GM23338 (cell line): ENCODE measurements at regions not wholly inside any gene's neighbourhood (a gene's known extent, or its start where the extent isn't known, plus 50 kb on each side); places are given as distances from the start of the nearest gene placed in this dataset.

Experiments
- ATAC-seq: fragments of 200-7000 bp; cut with Tn5 transposase; 3 replicates; pipeline ENCODE4 v1.9.1; 2020
- DNase-seq: peaks from one replicate; pipeline ENCODE4 v3.0.0-alpha.2; 2015; ENCODE audit warnings: low spot score
- H2AFZ ChIP-seq: fragments of 200-600 bp; sonication (generic); 2 replicates; pipeline ENCODE4 v1.8.0; 2016; ENCODE audit warnings: antibody characterized with exemption, mild to moderate bottlenecking, moderate library complexity
- H3F3A ChIP-seq: fragments of 200-600 bp; sonication (generic); replicated peaks from 2 replicates; pipeline ENCODE4 v1.8.0; 2017; ENCODE audit warnings: antibody characterized with exemption, mixed run types, low read depth
- H3K27ac ChIP-seq: fragments of 200-600 bp; sonication (generic); 2 replicates; pipeline ENCODE4 v1.6.1; 2016; ENCODE audit warnings: low read depth
- H3K27me3 ChIP-seq: fragments of 200-600 bp; sonication (generic); 2 replicates; pipeline ENCODE4 v1.8.0; 2016; ENCODE audit warnings: mild to moderate bottlenecking, mixed run types, moderate library complexity; ENCODE audit not compliant: insufficient read depth
- H3K36me3 ChIP-seq: fragments of 200-600 bp; sonication (generic); 2 replicates; pipeline ENCODE4 v1.8.0; 2016; ENCODE audit warnings: mild to moderate bottlenecking; ENCODE audit not compliant: insufficient read depth
- H3K4me1 ChIP-seq: fragments of 200-600 bp; sonication (generic); 2 replicates; pipeline ENCODE4 v1.8.0; 2016; ENCODE audit warnings: mild to moderate bottlenecking, moderate library complexity; ENCODE audit not compliant: insufficient read depth
- H3K4me2 ChIP-seq: fragments of 200-600 bp; sonication (generic); 2 replicates; pipeline ENCODE4 v1.7.1; 2017; ENCODE audit warnings: mixed run types
- H3K4me3 ChIP-seq: fragments of 200-600 bp; sonication (generic); 2 replicates; pipeline ENCODE4 v1.6.1; 2016; ENCODE audit warnings: mixed run types
- H3K79me2 ChIP-seq: fragments of 200-600 bp; sonication (generic); replicated peaks from 2 replicates; pipeline ENCODE4 v1.8.0; 2017; ENCODE audit warnings: mild to moderate bottlenecking; ENCODE audit not compliant: insufficient read depth
- H3K9me2 ChIP-seq: fragments of 200-600 bp; sonication (generic); 2 replicates; pipeline ENCODE4 v1.8.0; 2017; ENCODE audit not compliant: insufficient read depth
- H4K20me1 ChIP-seq: fragments of 200-600 bp; sonication (generic); replicated peaks from 2 replicates; pipeline ENCODE4 v1.8.0; 2017; ENCODE audit warnings: mild to moderate bottlenecking; ENCODE audit not compliant: insufficient read depth
- H3K27ac Mint-ChIP-seq: 2 replicates; pipeline ENCODE4 v1.8.0; 2020; ENCODE audit warnings: inconsistent platforms, mild to moderate bottlenecking, moderate library complexity, mixed read lengths
- H3K27me3 Mint-ChIP-seq: 3 replicates; pipeline ENCODE4 v1.8.0; 2022; ENCODE audit warnings: low read depth, mild to moderate bottlenecking, moderate library complexity, mixed read lengths, inconsistent platforms; ENCODE audit not compliant: insufficient read depth, poor library complexity
- H3K36me3 Mint-ChIP-seq: 3 replicates; pipeline ENCODE4 v1.8.0; 2021; ENCODE audit warnings: low read depth, mild to moderate bottlenecking, inconsistent platforms, moderate library complexity, mixed read lengths
- H3K4me1 Mint-ChIP-seq: 3 replicates; pipeline ENCODE4 v1.8.0; 2020; ENCODE audit warnings: mild to moderate bottlenecking, inconsistent platforms, mixed read lengths
- H3K4me3 Mint-ChIP-seq: 3 replicates; pipeline ENCODE4 v1.8.0; 2021; ENCODE audit warnings: moderate library complexity, mild to moderate bottlenecking, inconsistent platforms, mixed read lengths
- H3K9me3 Mint-ChIP-seq: 3 replicates; pipeline ENCODE4 v1.8.0; 2020; ENCODE audit warnings: moderate library complexity, mild to moderate bottlenecking, inconsistent platforms, mixed read lengths
- CREB1 ChIP-seq: fragments of 250-450 bp; sonication (Bioruptor Pico); IDR thresholded peaks from 2 replicates; pipeline ENCODE4 v1.5.0; 2020; ENCODE audit warnings: low read depth, mild to moderate bottlenecking, moderate library complexity
- CTCF ChIP-seq, 2 experiments: fragments of 200-600 bp in 1 of 2; sonication (generic) in 1 of 2; conservative IDR thresholded peaks; 2 replicates each; pipeline versions ENCODE4 v1.5.1 to v1.6.1; 2016 to 2017; ENCODE audit warnings: antibody characterized with exemption in 2 of 2, low read depth in 2 of 2, mild to moderate bottlenecking in 2 of 2, moderate library complexity in 1 of 2
- EZH2 ChIP-seq: fragments of 200-600 bp; sonication (generic); IDR thresholded peaks from one replicate; pipeline ENCODE4 v1.8.0; 2017; ENCODE audit warnings: antibody characterized with exemption, mild to moderate bottlenecking, low read depth; ENCODE audit not compliant: unreplicated experiment
- EZH2phosphoT487 ChIP-seq: fragments of 200-600 bp; sonication (generic); IDR thresholded peaks from one replicate; pipeline ENCODE4 v1.8.1; 2018; ENCODE audit warnings: antibody characterized with exemption; ENCODE audit not compliant: unreplicated experiment
- JUNB ChIP-seq: IDR thresholded peaks from one replicate; pipeline ENCODE4 v1.6.1; 2016; ENCODE audit warnings: antibody characterized with exemption; ENCODE audit not compliant: unreplicated experiment
- ZNF331 ChIP-seq: fragments of 250-450 bp; sonication (Bioruptor Pico); IDR thresholded peaks from 2 replicates; pipeline ENCODE4 v1.5.0; 2020; ENCODE audit warnings: low read depth, mild to moderate bottlenecking, moderate library complexity
- ZNF462 ChIP-seq: fragments of 250-450 bp; sonication (Bioruptor Pico); IDR thresholded peaks from 2 replicates; pipeline ENCODE4 v1.5.0; 2020; ENCODE audit warnings: mild to moderate bottlenecking, moderate library complexity

GRCh38 chr5:1671351-1671750, 128.3 kb downstream of the MRPL36 start (continued):
- TF ChIP-seq ZNF462 (no peak), ZNF331 (CRISPR knock-in tag) (no peak), CREB1 (CRISPR knock-in tag) (no peak)

- H3K9me3 Mint-ChIP-seq = peaks cover 3% of the 10 kb centered on the region; the same call in 2 of the 3 replicates
- H3K79me2 ChIP-seq = no peaks in the 10 kb centered on the region
- H3K4me1 ChIP-seq = peaks cover 6% of the 10 kb centered on the region; the same call in 1 of the 2 replicates
- H3K4me3 Mint-ChIP-seq = no peak overlapping the region
- TF ChIP-seq CTCF (conservative IDR thresholded peaks at IDR 0.05; ENCODE audit: low read depth in 2 of 2) (no peak), CREB1 (CRISPR knock-in tag) (no peak), EZH2 (no peak), JUNB (no peak), EZH2phosphoT487 (no peak)
- no peak overlapping the region for H2AFZ ChIP-seq
- no peak overlapping the region for H3K4me2 ChIP-seq
- no peaks in the 10 kb centered on the region for H3K36me3 ChIP-seq
- H3K36me3 Mint-ChIP-seq = no peaks in the 10 kb centered on the region; the same call in 2 of the 3 replicates
- peaks cover 26% of the 10 kb centered on the region for H3K27me3 ChIP-seq
- no peaks in the 10 kb centered on the region; the same call in 1 of the 2 replicates for H3F3A ChIP-seq
- no peak overlapping the region for H3K27ac ChIP-seq
- DNase-seq = no peak
- ATAC-seq = no peak
- H3K4me3 ChIP-seq = no peak overlapping the region
- H3K27ac Mint-ChIP-seq = no peak overlapping the region
- H3K4me1 Mint-ChIP-seq = peaks cover 24% of the 10 kb centered on the region
- peaks cover 29% of the 10 kb centered on the region for H3K27me3 Mint-ChIP-seq
- H3K9me2 ChIP-seq = peaks cover 6% of the 10 kb centered on the region; the same call in 1 of the 2 replicates
- H4K20me1 ChIP-seq = no peaks in the 10 kb centered on the region
Measured at GRCh38 chr5:1670351-1670750, 129.3 kb downstream of the MRPL36 start.
